ENCODE measurements at regions not wholly inside any gene's neighbourhood (a gene's known extent, or its start where the extent isn't known, plus 50 kb on each side); places are given as distances from the start of the nearest gene placed in this dataset.
"Not testable (repeated sequence)": the region's sequence is repeated elsewhere in the genome, so short reads cannot be mapped to it uniquely, and the experiment has no call there.

GRCh38 chr16:10262377-10263132 is 80.3 kb upstream of the GRIN2A start:
- DNase-seq (ENCODE audit: low spot score) (no peak), ATAC-seq (ENCODE audit: low FRiP score) (no peak)
- TF ChIP-seq, protein P1, sequence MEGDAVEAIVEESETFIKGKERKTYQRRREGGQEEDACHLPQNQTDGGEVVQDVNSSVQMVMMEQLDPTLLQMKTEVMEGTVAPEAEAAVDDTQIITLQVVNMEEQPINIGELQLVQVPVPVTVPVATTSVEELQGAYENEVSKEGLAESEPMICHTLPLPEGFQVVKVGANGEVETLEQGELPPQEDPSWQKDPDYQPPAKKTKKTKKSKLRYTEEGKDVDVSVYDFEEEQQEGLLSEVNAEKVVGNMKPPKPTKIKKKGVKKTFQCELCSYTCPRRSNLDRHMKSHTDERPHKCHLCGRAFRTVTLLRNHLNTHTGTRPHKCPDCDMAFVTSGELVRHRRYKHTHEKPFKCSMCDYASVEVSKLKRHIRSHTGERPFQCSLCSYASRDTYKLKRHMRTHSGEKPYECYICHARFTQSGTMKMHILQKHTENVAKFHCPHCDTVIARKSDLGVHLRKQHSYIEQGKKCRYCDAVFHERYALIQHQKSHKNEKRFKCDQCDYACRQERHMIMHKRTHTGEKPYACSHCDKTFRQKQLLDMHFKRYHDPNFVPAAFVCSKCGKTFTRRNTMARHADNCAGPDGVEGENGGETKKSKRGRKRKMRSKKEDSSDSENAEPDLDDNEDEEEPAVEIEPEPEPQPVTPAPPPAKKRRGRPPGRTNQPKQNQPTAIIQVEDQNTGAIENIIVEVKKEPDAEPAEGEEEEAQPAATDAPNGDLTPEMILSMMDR (IDR thresholded peaks at IDR 0.05), result no peak

DNA sequence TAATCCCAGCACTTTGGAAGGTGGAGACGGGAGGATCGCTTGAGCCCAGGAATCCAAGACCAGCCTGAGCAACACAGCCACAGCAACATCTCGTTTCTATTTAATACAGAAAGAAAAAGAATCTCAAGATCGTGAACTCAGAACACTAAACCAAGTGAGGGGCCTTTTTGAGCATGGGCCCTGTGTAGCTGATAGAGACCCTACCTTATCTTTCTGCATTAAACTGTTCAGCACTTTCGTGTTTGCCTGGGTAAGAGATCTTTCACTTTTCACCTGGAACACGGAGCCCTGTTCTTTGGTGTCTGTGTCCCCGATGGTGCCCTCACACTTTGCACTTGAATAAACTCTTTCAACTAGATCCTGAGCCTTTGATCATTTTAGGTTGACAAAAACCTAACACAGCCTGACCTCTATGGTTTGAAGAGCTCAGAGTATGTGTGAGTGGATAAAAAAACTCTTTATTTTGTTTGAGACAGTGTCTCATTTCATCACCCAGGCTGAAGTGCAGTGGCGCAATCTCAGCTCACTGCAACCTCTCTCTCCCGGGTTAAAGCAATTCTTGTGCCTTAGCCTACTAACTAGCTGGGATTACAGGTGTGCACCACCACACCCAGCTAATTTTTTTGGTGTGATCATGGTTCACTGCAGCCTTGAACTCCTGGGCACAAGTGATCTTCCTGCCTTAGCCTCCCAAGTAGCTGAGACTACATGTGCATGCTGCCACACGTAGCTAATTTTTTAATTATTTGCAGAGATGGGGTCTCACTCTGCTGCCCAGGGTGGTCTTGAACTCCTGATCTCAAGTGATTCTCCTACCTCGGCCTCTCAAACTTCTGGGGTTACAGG is 83.8 kb upstream of the GRIN2A start:
- ATAC-seq (ENCODE audit: low FRiP score) (no peak), DNase-seq (ENCODE audit: low spot score) (no peak)
- TF ChIP-seq, protein P1 (IDR thresholded peaks at IDR 0.05), result no peak

DNA sequence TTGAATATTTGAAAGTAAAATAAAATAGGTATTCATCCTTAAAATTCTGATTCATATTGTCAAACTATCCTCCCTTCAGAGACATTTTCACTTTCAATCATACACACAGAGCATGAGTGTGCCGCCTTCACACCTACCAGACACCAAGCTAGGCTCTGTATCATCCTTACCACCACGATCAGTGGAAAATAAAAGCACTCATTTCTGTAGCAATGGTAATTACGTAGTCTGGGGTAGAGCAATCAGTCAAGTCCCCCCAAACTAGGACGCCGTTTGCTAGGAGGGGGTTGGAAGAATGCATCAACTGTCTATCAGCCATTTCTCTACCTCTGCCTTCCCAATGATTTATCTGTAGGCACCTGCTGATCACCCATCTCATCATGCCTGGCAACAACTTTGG is 84.6 kb upstream of the GRIN2A start:
- no peak for ATAC-seq (ENCODE audit: low FRiP score)
- DNase-seq (ENCODE audit: low spot score), result no peak
- TF ChIP-seq, protein P1 (IDR thresholded peaks at IDR 0.05), result no peak

GRCh38 chr16:10269632-10270031 is 87.4 kb upstream of the GRIN2A start:
- TF ChIP-seq, protein P1 (IDR thresholded peaks at IDR 0.05), result no peak
- ATAC-seq (ENCODE audit: low FRiP score), result peak; percentile 17
- DNase-seq (ENCODE audit: low spot score), result no peak

GRCh38 chr16:10272250-10272854 is 90.1 kb upstream of the GRIN2A start:
- not testable (repeated sequence) for DNase-seq (ENCODE audit: low spot score); ATAC-seq (ENCODE audit: low FRiP score)

DNA sequence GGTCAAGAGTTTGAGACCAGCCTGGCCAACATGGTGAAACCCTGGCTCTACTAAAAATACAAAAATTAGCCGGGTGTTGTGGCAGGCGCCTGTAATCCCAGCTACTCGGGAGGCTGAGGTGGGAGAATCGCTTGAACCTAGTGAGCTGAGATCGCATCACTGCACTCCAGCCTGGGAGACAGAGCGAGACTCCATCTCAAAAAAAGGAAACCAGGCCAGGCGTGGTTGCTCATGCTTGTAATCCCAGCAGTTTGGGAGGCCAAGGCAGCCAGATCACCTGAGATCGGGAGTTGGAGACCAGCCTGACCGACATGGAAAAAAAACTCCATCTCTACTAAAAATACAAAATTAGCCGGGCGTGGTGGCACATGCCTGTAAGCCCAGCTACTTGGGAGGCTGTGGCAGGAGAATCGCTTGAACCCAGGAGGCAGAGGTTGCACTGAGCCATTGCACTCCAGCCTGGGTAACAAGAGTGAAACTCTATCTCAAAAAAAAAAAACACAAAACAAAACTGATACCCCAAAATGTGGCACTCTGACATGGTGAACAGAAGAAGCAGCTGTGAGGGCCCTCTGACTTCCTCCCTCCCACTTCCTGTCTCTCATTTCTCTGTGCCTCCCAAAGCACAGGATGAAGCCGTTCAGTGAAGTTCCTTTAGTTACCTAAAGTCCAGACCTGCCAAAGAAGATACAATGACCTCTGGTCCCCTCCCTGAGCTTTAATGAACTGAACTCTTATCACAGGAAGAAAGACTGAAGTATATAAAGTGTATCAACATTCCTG is 93.2 kb upstream of the GRIN2A start:
- not testable (repeated sequence) for ATAC-seq (ENCODE audit: low FRiP score); DNase-seq (ENCODE audit: low spot score)

DNA sequence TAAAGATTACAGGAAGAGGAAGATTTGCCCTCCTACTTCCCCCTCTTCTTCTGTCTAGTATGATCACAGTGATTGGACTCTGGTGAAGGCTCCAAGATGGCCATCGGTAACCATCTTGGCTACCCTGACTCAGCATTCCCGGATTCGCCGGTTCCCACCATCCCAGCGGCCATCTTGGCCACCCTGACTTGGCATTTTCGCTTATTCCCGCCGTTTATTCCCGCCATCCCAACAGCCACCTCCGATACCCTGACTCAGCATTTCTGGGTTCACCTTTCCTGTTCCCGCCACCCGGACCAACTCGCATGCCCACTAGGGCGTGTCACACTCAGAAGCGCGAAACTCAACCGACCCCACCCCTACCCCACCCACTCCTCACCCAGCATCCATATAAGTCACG is 95.4 kb upstream of the GRIN2A start:
- ATAC-seq (ENCODE audit: low FRiP score), result no peak
- DNase-seq (ENCODE audit: low spot score), result no peak

More for the DNA sequence above, 95.4 kb upstream of the GRIN2A start:
- TF ChIP-seq, protein P1 (IDR thresholded peaks at IDR 0.05), result no peak

Data from omental fat pad (tissue), 3 donors.